Kidney (tissue), 13 donors: ENCODE measurements at regions not wholly inside any gene's neighbourhood (a gene's known extent, or its start where the extent isn't known, plus 50 kb on each side); places are given as distances from the start of the nearest gene placed in this dataset.
A peak's percentile ranks its signal among the peaks of the same experiment; 100 is the strongest.

Experiments used
- DNase-seq, 5 donors: peaks; one replicate each; pipeline ENCODE4 v3.0.0-alpha.2; 2013 to 2020
- FAIRE-seq: peaks from 2 replicates; lab custom pipeline; 2012; peaks lifted over from hg19 to GRCh38; lab: Jason Lieb, UNC
- H3K27ac ChIP-seq, 2 donors: one replicate each; pipeline ENCODE4 v1.7.0; 2013; ENCODE audit warnings: low read depth in 2 of 2, low read length in 2 of 2, inconsistent platforms in 1 of 2
- H3K27me3 ChIP-seq: one replicate; pipeline ENCODE4 v1.7.1; 2013; ENCODE audit warnings: low read length, inconsistent platforms; ENCODE audit not compliant: control insufficient read depth, insufficient read depth
- H3K36me3 ChIP-seq, 3 donors: one replicate each; pipeline versions ENCODE4 v1.7.0 to v1.7.1; 2013; ENCODE audit warnings: low read length in 3 of 3, control low read depth in 1 of 3, inconsistent platforms in 1 of 3; ENCODE audit not compliant: insufficient read depth in 3 of 3, control insufficient read depth in 2 of 3
- H3K4me1 ChIP-seq, 3 donors: one replicate each; pipeline versions ENCODE4 v1.7.0 to v1.7.1; 2013; ENCODE audit warnings: low read length in 3 of 3, inconsistent platforms in 1 of 3, low read depth in 1 of 3; ENCODE audit not compliant: control insufficient read depth in 2 of 3, insufficient read depth in 2 of 3
- H3K4me3 ChIP-seq, 3 donors: one replicate each; pipeline versions ENCODE4 v1.7.0 to v1.8.1; 2013; ENCODE audit warnings: low read length in 3 of 3, control low read depth in 1 of 3, inconsistent platforms in 1 of 3
- H3K9ac ChIP-seq, 3 donors: one replicate each; pipeline versions ENCODE4 v1.7.0 to v1.7.1; 2013; ENCODE audit warnings: low read length in 3 of 3, control low read depth in 1 of 3, inconsistent platforms in 1 of 3
- H3K9me3 ChIP-seq, 3 donors: one replicate each; pipeline versions ENCODE4 v1.7.0 to v1.7.1; 2013; ENCODE audit warnings: low read length in 3 of 3, control low read depth in 1 of 3, inconsistent platforms in 1 of 3; ENCODE audit not compliant: control insufficient read depth in 2 of 3, insufficient read depth in 1 of 3
- CTCF ChIP-seq: IDR thresholded peaks from 3 replicates; pipeline ENCODE4 v1.5.1; 2012; ENCODE audit warnings: mild to moderate bottlenecking, moderate library complexity, borderline replicate concordance; ENCODE audit not compliant: insufficient read depth; ENCODE audit errors: extremely low read depth
- intact Hi-C: fragments of 100-400 bp; cut with DNase I; formaldehyde crosslinking; loops from one replicate; pipeline ENCODE4 v1.11.1; 2022
- donor health status: control.
- donor health status: control.
- donor health status: control.
- donor health status: control.
- donor health status: control.
- donor health status: DM: yes; HTN: yes; CAD: no.
- donor health status: Normal renal cell carcinoma (clear cell type).

- Histone ChIP-seq H3K27ac (no peak overlapping the region), H3K9me3 (no peaks in the 10 kb centered on the region), H3K4me1 (no peaks in the 10 kb centered on the region), H3K9ac (no peak overlapping the region), H3K36me3 (no peaks in the 10 kb centered on the region), H3K27me3 (no peaks in the 10 kb centered on the region), H3K4me3 (no peak overlapping the region)
- intact Hi-C loops: no loop called here
- TF ChIP-seq CTCF: no peak
- no peak for DNase-seq
- no peak for FAIRE-seq
These were observed 347.9 kb downstream of the MCTP2 start for GRCh38 chr15:94579286-94579685.

- no peak for TF ChIP-seq CTCF
- H3K4me3 ChIP-seq: no peak overlapping the region
- H3K4me1 ChIP-seq: no peaks in the 10 kb centered on the region
- H3K27me3 ChIP-seq: no peaks in the 10 kb centered on the region
- intact Hi-C loops: no loop called here
- no peaks in the 10 kb centered on the region for H3K36me3 ChIP-seq
- no peak overlapping the region for H3K9ac ChIP-seq
- FAIRE-seq (no peak), DNase-seq (no peak)
- no peak overlapping the region for H3K27ac ChIP-seq
- no peaks in the 10 kb centered on the region for H3K9me3 ChIP-seq
These were observed 349.0 kb downstream of the MCTP2 start for GRCh38 chr15:94580211-94580885.

- FAIRE-seq (no peak), DNase-seq (peak in 3 of 5 donors; percentile 44 to 84 (median 67))
- no peak overlapping the region for H3K27ac ChIP-seq
- no peak overlapping the region for H3K9ac ChIP-seq
- no peaks in the 10 kb centered on the region for H3K36me3 ChIP-seq
- no peaks in the 10 kb centered on the region for H3K9me3 ChIP-seq
- TF ChIP-seq CTCF: peak; percentile 53
- no peak overlapping the region for H3K4me3 ChIP-seq
- no peaks in the 10 kb centered on the region for H3K4me1 ChIP-seq
- no peaks in the 10 kb centered on the region for H3K27me3 ChIP-seq
- intact Hi-C loops: no loop called here
These were observed 351.0 kb downstream of the MCTP2 start for GRCh38 chr15:94582368-94582767.

- DNase-seq: peak in 3 of 5 donors; percentile 19 to 50 (median 36)
- H3K4me3 ChIP-seq: no peak overlapping the region
- H3K4me1 ChIP-seq: no peaks in the 10 kb centered on the region
- TF ChIP-seq CTCF: no peak
- no peaks in the 10 kb centered on the region for H3K36me3 ChIP-seq
- H3K27me3 ChIP-seq: no peaks in the 10 kb centered on the region
- H3K27ac ChIP-seq: no peak overlapping the region
- intact Hi-C loops: no loop called here
- no peak for FAIRE-seq
- H3K9ac ChIP-seq: no peak overlapping the region
- H3K9me3 ChIP-seq: no peaks in the 10 kb centered on the region
These were observed 353.5 kb downstream of the MCTP2 start for GRCh38 chr15:94584833-94585244.
